Thyroid gland (tissue), 4 donors: ENCODE measurements at regions not wholly inside any gene's neighbourhood (a gene's known extent, or its start where the extent isn't known, plus 50 kb on each side); places are given as distances from the start of the nearest gene placed in this dataset.

Experiments
- POLR2A ChIP-seq, 2 donors: fragments of 450-650 bp; IDR thresholded peaks; one replicate each; pipeline ENCODE4 v1.6.1; 2017; ENCODE audit warnings: antibody characterized with exemption in 2 of 2, mild to moderate bottlenecking in 2 of 2, moderate library complexity in 1 of 2
- TF ChIP-seq, protein P1 (sequence below), 6 experiments: fragments of 200-600 bp in 3 of 6; fragments of 450-650 bp in 3 of 6; sonication (generic) in 3 of 6; IDR thresholded peaks; one replicate each; pipeline ENCODE4 v1.5.1; 2016 to 2019; ENCODE audit warnings: antibody characterized with exemption in 6 of 6, mild to moderate bottlenecking in 2 of 6, inconsistent platforms in 1 of 6, moderate library complexity in 1 of 6

DNA sequence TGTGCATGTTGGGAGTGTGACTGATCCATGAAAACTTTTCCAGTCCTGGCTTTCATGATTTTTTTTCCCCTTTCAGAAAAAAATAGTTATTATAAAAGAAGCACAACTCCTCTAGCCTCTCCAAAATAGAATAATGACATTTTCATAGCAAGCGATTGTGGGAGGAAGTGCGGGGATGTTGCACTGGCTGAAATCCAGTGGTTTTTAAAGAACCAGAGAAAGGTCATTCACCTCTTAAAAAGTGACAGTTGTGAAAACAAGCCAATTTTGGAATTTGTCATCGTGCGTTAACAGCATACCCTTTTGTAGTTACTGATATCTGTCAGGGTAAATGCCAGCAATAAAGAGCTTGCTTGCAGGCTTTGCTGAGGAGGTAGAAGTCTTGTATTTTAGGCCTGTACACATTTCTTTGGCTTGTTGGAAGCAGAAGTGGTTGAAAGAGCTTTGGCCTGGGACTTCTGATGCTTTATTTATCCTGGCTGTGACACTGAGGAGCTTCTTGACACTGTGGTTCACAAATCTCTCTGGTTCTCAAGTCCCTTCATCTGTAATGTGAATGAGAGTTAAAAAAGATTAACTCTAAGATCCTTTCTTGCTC is 545.9 kb downstream of the REEP3 start:
- no peak for TF ChIP-seq POLR2A (IDR thresholded peaks at IDR 0.05)
- TF ChIP-seq, protein P1, sequence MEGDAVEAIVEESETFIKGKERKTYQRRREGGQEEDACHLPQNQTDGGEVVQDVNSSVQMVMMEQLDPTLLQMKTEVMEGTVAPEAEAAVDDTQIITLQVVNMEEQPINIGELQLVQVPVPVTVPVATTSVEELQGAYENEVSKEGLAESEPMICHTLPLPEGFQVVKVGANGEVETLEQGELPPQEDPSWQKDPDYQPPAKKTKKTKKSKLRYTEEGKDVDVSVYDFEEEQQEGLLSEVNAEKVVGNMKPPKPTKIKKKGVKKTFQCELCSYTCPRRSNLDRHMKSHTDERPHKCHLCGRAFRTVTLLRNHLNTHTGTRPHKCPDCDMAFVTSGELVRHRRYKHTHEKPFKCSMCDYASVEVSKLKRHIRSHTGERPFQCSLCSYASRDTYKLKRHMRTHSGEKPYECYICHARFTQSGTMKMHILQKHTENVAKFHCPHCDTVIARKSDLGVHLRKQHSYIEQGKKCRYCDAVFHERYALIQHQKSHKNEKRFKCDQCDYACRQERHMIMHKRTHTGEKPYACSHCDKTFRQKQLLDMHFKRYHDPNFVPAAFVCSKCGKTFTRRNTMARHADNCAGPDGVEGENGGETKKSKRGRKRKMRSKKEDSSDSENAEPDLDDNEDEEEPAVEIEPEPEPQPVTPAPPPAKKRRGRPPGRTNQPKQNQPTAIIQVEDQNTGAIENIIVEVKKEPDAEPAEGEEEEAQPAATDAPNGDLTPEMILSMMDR (IDR thresholded peaks at IDR 0.05): no peak
